ENCODE measurements at regions not wholly inside any gene's neighbourhood (a gene's known extent, or its start where the extent isn't known, plus 50 kb on each side); places are given as distances from the start of the nearest gene placed in this dataset.
"Not testable (repeated sequence)": the region's sequence is repeated elsewhere in the genome, so short reads cannot be mapped to it uniquely, and the experiment has no call there.

DNA sequence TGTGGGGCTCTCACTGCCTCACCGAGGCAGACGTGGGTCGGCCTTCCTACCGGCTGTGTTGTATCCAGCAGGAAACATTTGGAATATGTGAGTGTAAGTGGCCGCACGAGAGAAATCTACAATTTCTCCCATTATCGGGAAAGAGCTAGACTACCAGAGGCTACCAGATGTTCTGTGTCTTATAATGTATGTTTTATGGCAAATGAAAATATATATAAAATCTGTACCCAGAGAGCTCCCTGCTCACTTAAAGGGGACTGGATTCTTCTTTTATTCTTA, 69.5 kb upstream of the PITX1 start:
- peak in 3 of 4 donors; percentile 32 to 41 (median 36) for DNase-seq (ENCODE audit: low read depth in 4 of 4, low spot score in 2 of 4)

DNA sequence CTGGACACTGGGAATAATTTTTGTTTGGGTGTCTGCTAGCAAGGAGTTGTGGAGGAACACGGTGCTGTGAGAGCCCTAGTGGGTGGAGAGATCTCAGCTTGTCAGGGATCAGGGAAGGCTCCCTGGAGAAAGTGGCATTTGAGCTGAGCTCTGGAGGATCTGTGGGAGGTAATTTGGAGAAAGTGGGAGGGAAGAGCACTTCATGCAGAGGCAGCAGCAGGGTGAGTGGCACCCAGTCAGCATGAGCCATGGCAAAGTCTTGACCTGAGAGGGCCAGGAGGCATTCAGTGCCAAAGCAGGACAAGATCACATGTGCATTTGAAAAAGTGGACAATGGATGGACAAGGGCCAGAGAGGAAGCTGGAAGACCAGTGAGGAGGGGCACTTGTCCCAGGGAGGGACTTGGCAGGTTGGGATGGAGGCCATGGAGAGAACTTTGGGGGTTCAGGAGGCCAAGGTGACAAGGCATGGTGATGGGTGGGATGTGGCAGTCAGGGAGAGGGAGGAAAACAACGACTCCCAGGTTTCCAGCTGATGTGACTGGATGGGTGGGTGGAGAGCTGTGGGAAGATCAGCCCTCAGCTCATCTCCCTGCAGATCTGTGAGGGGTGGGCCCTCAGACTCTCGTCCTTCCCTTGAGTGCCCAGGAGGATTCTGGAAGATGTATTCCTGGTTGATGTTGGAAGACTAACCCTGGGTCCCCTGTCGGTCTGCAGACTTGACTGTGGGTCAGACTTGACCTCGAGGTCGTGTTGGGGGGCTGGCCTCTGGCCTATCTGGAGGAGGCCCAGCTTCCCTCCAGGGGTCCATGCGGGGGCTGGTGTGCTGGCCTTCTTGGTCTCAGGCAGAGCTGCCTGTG, 68.9 kb upstream of the PITX1 start:
- no peak for DNase-seq (ENCODE audit: low read depth in 4 of 4, low spot score in 2 of 4)

DNA sequence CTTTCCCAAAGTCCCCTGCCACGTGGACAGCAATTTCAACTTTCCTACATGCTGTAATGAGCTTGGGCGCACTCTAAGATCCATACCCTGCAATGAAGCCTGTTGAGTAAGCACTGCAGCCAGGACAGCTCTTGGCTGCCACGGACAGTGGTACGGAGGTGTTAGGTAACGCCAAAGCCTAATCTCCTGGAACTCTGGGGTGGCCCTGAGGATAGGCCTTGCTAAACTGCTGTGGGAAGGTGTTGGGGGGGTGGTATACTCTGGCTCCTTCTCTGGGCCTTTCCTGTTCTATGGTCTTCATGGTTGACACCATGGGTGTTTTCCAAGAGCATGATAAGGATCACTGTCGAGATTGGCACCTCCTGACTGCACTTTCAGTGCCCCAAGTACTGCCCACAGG, 66.4 kb upstream of the PITX1 start:
- DNase-seq (ENCODE audit: low read depth in 4 of 4, low spot score in 2 of 4): no peak

DNA sequence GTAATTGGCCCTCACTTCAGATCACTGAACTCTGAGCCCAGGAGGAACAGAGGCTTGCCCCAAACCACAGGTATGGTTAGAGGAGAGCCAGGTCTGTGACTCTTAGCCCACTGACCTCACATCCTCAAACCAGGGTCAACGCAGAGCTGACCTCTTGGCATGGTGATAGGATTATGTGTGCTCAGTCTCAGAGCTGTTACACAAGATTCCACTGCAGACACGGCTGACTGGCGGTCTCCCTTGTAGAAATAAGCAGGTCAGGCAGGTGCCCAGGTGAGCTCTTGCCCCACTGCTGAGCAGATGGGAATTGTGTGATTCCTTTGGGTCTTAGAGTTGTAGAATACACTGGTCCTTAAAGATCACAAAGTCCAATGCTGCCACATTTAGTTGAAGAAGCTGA, 66.0 kb upstream of the PITX1 start:
- DNase-seq (ENCODE audit: low read depth in 4 of 4, low spot score in 2 of 4): no peak

DNA sequence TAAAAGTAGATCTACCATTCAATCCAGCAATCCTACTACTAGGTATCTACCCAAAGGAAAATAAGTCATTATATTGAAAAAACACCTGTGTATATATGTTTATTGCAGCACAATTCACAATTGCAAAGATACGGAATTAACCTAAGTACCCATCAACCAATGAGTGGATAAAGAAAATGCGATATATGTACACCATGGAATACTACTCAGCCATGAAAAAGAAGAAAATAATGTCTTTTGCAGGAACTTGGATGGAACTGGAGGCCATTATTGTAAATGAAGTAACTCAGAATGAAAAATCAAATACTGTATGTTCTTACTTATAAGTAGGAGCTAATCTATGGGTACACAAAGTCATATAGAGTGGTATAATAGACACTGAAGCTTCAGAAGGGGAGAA, 63.4 kb upstream of the PITX1 start:
- no peak for DNase-seq (ENCODE audit: low read depth in 4 of 4, low spot score in 2 of 4)

DNA sequence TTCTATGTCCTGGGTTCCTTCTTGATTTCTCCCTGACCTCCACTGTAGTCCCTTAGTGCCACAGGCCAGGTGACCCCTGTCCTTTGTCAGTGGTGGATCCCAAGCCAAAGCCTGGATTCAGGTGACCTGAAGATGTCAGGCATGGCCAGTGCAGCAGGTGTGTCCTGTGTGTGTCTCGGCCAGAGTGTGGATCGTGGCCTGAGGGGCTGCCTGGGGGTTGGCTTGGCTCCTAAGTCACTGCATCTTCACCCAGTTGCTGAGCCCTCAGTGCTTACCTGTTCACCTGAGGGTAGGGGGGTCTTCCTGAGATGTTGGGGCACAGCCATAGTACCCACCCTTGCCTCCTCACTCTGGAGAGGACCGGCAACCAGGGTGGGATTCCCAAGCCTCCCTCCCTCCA, 61.8 kb upstream of the PITX1 start:
- DNase-seq (ENCODE audit: low read depth in 4 of 4, low spot score in 2 of 4): no peak

DNA sequence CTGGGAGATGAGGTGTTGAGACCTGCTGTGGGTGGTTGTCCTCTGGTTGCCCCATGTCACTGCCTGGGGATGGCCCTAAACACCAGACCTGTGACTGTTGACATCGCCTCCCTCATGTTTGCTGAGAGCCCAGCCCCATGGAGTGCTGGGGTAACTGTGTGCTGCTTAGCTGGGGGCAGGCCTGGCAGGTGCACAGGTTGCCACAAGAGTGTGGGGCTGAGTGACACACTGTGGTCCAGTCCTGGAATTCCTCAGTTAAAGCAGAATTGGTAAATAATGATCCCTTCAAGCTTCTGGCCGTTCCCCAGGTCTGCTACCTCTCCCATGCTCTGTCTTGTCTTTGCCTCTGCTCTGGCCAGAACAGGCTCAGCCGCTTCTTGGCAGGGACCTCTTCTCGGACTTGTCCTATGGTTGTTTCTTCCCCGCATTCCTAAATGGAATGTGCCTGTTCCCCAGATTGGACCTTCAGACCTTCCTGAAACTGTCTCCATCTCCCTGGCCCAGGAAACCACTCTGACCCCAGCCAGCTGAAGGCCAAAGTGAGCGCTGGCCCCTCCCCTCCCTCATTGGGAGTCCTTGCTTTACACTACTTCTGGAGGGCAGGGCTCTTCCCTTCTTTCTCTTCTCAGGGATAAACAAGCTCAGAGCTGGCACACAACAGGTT, 61.2 kb upstream of the PITX1 start:
- no peak for DNase-seq (ENCODE audit: low read depth in 4 of 4, low spot score in 2 of 4)

DNA sequence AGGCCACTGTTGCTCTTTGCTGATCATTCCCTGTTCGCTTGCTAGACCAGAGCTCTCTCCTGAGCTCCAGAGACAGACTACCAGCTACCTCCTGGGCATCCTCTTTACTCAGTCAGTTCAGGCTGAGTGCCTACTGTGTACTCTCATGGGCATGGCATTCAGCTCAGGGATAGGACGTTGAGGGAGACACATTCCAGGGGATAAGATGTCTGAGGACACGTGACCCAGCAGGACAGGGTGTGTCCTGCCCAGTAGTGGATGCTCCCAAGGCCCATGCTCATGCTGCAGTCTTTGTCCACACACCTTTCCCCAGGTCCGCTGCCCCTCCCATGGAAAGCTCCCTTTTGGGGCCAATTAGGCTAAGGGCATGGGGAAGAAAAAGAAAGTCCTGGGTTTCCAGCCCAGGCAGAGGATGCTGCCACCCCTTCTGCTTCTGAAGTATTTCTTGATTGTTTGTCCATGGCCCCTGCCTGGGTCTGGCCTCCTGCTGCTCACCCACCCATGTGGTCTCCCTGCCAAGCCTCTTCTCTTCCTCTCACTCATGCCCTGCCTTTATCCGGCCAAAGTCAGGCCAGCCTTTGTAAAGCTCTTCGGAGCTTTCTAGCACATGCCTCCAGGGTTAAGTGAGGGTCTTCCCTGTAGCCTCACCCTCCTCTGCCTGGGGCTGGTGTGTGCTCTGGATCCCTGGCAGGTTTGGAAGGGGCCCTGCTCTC, 60.5 kb upstream of the PITX1 start:
- DNase-seq (ENCODE audit: low read depth in 4 of 4, low spot score in 2 of 4): no peak

DNA sequence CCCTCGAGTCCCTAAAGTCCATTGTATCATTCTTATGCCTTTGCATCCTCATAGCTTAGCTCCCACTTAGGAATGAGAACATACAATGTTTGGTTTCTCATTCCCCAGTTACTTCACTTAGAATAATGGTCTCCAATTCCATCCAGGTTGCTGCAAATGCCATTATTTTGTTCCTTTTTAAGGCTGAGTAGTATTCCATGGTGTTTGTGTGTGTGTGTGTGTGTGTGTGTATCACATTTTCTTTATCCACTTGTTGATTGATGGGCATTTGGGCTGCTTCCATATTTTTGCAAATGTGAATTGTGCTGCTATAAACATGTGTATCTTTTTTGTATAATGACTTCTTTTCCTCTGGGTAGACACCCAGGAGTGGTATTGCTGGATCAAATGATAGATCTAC, 59.5 kb upstream of the PITX1 start:
- not testable (repeated sequence) for DNase-seq (ENCODE audit: low read depth in 4 of 4, low spot score in 2 of 4)

DNA sequence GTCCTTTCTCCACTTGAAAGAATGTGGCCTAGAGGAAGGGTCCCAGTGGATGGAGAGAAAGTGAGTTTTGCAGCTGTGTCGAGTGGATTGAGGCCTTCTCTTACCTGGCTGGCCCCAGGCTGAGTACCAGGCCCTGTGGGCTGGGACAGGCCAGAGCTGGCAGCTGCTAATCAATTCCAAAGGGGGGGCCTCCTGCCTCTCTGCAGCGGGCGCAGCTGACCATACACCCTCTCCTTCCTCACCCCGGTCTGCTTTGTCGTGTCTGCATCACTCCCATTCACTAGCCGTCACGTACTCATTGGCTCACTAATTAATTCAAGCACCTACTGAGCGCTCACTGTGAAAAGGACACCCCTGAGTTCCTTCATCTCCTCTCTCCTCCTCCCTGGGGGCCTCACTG, 58.4 kb upstream of the PITX1 start:
- DNase-seq (ENCODE audit: low read depth in 4 of 4, low spot score in 2 of 4): no peak

DNA sequence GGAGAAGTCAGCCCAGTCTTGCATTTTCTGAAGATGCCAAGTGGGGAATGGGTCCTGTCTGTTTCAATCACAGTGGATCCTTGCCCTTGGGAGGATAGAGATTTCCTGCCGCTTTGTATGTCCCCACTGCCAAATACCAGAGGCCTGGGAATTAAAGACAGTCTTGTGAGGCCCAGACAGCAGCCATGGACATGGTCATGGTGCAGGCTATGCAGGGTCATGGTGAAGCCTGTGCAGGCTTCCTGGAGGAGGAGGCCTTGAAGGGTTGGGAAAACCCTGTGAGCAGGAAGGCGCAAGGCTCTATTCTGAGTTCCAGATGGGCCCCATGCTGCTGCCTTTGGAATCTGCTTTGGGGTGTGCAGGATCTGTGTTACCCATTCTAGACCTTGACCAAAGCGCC, 57.3 kb upstream of the PITX1 start:
- DNase-seq (ENCODE audit: low read depth in 4 of 4, low spot score in 2 of 4): no peak

DNA sequence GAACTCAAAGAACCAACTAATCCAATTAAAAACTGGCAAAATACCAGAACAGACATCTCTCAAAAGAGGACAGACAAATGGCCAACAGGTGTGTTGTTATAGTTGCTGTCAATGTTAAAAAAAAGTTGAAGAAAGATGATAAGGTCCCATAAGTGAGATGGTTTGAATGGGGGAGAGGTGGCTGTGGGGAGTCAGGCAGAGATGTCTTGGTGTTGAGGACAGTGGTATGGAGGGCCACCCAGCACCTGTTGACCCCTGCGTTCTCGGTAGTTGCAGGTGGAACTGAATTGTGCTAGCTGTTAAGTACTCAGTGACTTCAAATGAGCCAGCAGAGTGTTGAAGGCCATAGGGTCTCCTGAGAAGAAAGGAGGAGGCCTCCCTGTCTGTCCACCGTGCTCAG, 55.9 kb upstream of the PITX1 start:
- no peak for DNase-seq (ENCODE audit: low read depth in 4 of 4, low spot score in 2 of 4)

DNA sequence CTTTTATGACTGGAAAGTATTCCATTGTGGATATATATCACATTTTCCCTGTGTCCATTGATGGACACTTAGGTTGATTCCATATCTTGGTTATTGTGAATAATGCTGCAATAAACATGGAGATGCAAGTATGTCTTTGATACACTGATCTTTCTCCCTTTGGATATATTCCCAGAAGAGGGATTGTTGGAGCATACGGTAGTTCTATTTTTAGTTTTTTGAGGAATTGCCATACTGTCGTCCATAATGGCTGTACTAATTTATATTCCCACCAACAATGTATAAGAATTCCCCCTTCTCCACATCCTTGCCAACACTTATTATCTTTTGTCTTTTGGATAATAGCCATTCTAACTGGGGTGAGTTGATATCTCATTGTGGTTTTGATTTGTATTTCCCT, 54.9 kb upstream of the PITX1 start:
- no peak for DNase-seq (ENCODE audit: low read depth in 4 of 4, low spot score in 2 of 4)

DNA sequence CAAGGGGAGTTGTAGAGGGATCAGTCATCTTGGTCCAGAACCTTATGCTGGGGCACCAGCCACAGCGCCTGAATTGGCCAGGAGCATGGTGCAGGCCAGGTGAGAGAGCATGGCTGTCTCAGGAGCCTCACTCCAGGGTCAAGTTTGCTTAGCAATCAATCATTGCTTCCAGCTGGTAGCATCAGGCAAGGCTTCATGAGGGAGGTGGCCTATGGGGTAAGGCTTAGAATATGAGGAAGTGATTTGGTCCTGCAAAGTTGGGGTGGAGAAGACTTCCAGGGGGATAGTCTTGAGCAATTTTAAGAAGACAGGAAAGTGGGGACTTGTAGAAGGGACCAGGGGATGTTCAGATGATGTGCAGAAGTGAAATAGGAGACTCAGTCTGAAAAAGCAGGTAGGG, 53.9 kb upstream of the PITX1 start:
- no peak for DNase-seq (ENCODE audit: low read depth in 4 of 4, low spot score in 2 of 4)

DNA sequence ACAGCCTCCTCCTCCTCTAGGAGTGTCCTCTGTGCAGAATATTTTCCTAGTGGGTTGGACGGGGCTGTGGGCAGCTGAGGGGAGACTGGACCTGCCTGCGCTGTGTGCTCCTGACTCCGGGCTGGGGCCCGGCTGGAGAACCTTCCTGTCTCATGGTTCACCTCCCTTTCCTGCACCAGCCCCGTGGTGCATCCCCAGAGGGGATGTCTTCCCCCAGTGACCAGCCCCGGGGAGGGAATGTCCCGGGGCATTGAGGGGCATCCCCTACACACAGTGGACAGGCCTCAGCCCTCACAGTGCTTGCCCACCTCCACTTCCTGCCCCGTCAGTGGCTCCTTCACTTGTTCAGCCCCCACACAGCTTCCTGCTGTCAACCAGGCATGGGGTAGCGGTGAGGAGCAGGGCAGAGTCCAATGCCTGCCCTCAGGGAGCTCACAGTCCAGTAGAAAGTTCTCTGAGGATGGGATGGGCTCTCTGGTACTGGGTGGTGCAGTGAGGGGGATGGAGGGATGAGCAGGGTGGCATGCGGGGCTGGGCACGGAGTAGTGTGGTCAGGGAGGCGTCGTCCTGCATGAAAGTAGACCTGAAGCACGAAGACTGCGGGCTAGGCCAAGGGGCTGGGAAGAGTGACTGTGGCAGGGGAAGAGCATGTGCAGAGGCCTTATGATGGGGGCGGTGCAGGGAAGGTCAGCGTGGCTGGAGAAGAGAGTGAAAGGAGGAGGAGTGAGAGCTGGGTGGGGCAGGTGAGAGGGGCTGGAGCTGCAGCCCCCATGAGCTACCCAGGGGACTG, 52.1 kb upstream of the PITX1 start:
- no peak for DNase-seq (ENCODE audit: low read depth in 4 of 4, low spot score in 2 of 4)

DNA sequence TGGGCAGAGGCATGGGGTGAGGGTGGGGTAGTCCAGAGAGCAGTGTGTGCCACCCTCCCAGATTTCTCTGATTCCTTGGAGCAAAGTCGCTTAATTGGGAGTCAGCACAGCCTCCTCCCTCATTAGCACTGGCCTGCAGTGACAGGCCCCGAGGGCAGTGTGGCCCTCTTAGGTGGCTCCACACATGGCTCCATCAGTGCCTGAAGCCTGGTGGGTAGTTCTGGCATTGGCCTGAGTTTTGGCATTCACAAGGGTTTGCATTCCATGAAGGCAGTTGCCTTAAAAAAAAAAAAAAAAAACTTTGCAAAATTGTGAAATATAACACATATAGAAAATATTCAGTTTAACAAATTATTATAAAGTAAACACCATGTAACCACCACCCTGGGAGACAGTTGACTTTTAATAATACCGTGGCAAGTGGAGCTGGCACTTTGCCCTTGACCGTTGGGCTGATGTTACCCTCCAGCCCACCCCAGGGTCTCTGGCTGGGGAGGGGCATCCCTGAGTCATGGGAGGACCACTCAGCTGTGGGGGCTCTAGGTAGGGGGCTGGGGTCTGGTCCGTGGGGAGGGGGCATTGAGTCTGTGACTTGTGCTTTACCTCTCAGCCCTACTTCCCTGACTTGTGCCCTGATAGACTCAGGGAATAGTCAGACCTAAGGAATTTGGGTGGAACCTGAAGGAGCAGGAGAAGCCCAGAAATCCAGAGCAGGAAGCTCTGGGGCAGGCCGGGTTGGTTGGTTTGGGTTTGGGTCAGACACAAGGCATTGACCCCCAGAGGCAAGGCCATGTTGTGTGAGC, 51.3 kb upstream of the PITX1 start:
- DNase-seq (ENCODE audit: low read depth in 4 of 4, low spot score in 2 of 4): no peak

Measured in left renal cortex interstitium (tissue), 4 donors.